Ishikawa (cell line): ENCODE measurements at regions not wholly inside any gene's neighbourhood (a gene's known extent, or its start where the extent isn't known, plus 50 kb on each side); places are given as distances from the start of the nearest gene placed in this dataset.

ENCODE experiments used
- CEBPB ChIP-seq: IDR thresholded peaks from 2 replicates; pipeline ENCODE4 v1.6.1; 2012
- CREB1 ChIP-seq: IDR thresholded peaks from 2 replicates; pipeline ENCODE4 v1.6.1; 2012; ENCODE audit warnings: low read depth
- EGR1 ChIP-seq: IDR thresholded peaks from 2 replicates; pipeline ENCODE4 v1.6.1; 2012
- EP300 ChIP-seq: IDR thresholded peaks from 2 replicates; pipeline ENCODE4 v1.6.1; 2012; ENCODE audit warnings: borderline replicate concordance
- FOXM1 ChIP-seq: IDR thresholded peaks from 2 replicates; pipeline ENCODE4 v1.6.1; 2012; ENCODE audit warnings: low read depth, borderline replicate concordance
- MAX ChIP-seq: IDR thresholded peaks from 2 replicates; pipeline ENCODE4 v1.6.1; 2012
- NFIC ChIP-seq: IDR thresholded peaks from 2 replicates; pipeline ENCODE4 v1.6.1; 2012
- RAD21 ChIP-seq: IDR thresholded peaks from 2 replicates; pipeline ENCODE4 v1.6.1; 2012; ENCODE audit warnings: low read depth
- TAF1 ChIP-seq: IDR thresholded peaks from 2 replicates; pipeline ENCODE4 v1.6.1; 2012; ENCODE audit warnings: low read depth, mild to moderate bottlenecking
- TCF12 ChIP-seq: IDR thresholded peaks from 2 replicates; pipeline ENCODE4 v1.6.1; 2012; ENCODE audit warnings: low read depth
- TEAD4 ChIP-seq: IDR thresholded peaks from 2 replicates; pipeline ENCODE4 v1.6.1; 2012
- USF1 ChIP-seq: IDR thresholded peaks from 2 replicates; pipeline ENCODE4 v1.6.1; 2012
- YY1 ChIP-seq: IDR thresholded peaks from 2 replicates; pipeline ENCODE4 v1.6.1; 2012; ENCODE audit warnings: low read depth
- ZBTB7A ChIP-seq: IDR thresholded peaks from 2 replicates; pipeline ENCODE4 v1.6.1; 2012; ENCODE audit warnings: low read depth
- TF ChIP-seq, protein P1 (sequence below): IDR thresholded peaks from 2 replicates; pipeline ENCODE4 v1.6.1; 2012; ENCODE audit warnings: low read depth, mild to moderate bottlenecking

- TF ChIP-seq, protein P1, sequence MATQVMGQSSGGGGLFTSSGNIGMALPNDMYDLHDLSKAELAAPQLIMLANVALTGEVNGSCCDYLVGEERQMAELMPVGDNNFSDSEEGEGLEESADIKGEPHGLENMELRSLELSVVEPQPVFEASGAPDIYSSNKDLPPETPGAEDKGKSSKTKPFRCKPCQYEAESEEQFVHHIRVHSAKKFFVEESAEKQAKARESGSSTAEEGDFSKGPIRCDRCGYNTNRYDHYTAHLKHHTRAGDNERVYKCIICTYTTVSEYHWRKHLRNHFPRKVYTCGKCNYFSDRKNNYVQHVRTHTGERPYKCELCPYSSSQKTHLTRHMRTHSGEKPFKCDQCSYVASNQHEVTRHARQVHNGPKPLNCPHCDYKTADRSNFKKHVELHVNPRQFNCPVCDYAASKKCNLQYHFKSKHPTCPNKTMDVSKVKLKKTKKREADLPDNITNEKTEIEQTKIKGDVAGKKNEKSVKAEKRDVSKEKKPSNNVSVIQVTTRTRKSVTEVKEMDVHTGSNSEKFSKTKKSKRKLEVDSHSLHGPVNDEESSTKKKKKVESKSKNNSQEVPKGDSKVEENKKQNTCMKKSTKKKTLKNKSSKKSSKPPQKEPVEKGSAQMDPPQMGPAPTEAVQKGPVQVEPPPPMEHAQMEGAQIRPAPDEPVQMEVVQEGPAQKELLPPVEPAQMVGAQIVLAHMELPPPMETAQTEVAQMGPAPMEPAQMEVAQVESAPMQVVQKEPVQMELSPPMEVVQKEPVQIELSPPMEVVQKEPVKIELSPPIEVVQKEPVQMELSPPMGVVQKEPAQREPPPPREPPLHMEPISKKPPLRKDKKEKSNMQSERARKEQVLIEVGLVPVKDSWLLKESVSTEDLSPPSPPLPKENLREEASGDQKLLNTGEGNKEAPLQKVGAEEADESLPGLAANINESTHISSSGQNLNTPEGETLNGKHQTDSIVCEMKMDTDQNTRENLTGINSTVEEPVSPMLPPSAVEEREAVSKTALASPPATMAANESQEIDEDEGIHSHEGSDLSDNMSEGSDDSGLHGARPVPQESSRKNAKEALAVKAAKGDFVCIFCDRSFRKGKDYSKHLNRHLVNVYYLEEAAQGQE = no peak
- no peak for TF ChIP-seq EGR1
- no peak for TF ChIP-seq YY1
- TF ChIP-seq TAF1 = no peak
- TF ChIP-seq CEBPB = no peak
- no peak for TF ChIP-seq NFIC
- no peak for TF ChIP-seq FOXM1
- TF ChIP-seq CREB1 = no peak
- TF ChIP-seq EP300 = no peak
- no peak for TF ChIP-seq RAD21
- no peak for TF ChIP-seq USF1
- no peak for TF ChIP-seq MAX
- no peak for TF ChIP-seq TEAD4
- no peak for TF ChIP-seq TCF12
- TF ChIP-seq ZBTB7A = no peak
Measured at GRCh38 chr3:180854887-180855286, 57.6 kb upstream of the FXR1 start.

DNA sequence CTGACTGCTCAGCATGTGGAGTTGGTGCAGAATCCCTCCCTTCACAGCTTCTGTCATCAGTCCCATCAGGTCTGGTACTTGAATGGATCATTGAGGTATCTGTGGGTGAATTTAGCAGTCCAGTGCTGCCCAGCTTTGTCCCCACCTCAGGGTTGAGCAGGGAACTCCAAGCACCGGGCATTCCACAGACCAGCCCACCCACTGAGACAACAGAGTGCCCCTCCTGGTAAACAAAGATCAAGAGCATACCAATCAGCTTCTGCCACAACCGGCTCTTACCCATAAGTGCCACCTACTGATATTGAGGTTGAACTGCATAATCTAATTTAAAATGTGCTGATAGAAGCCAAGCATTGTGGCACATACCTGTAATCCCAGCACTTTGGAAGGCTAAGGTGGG is 57.1 kb upstream of the FXR1 start:
- TF ChIP-seq RAD21 = peak; percentile 45; the same call in 1 of the 2 replicates
- TF ChIP-seq CEBPB = no peak

GRCh38 chr3:180855956-180856355 is 56.5 kb upstream of the FXR1 start:
- TF ChIP-seq, protein P1 = no peak
- TF ChIP-seq EP300 = no peak
- TF ChIP-seq ZBTB7A = no peak
- TF ChIP-seq MAX = no peak
- no peak for TF ChIP-seq TAF1

- TF ChIP-seq ZBTB7A (no peak), TAF1 (no peak), NFIC (no peak), RAD21 (no peak), EGR1 (no peak), USF1 (no peak), CEBPB (no peak), CREB1 (no peak), TCF12 (no peak), YY1 (no peak), FOXM1 (no peak), EP300 (no peak), MAX (no peak), TEAD4 (no peak)
- TF ChIP-seq, protein P1 = no peak
Measured at GRCh38 chr3:180860180-180860858, 52.2 kb upstream of the FXR1 start.
